Suprapubic skin (tissue), 4 donors: ENCODE measurements at regions not wholly inside any gene's neighbourhood (a gene's known extent, or its start where the extent isn't known, plus 50 kb on each side); places are given as distances from the start of the nearest gene placed in this dataset.

ENCODE experiments used
- CTCF ChIP-seq, 2 donors: fragments of 200-600 bp in 1 of 2; fragments of 450-650 bp in 1 of 2; sonication (generic) in 1 of 2; IDR thresholded peaks; one replicate each; pipeline ENCODE4 v1.5.1; 2016 to 2019; ENCODE audit warnings: antibody characterized with exemption in 2 of 2, mild to moderate bottlenecking in 1 of 2, moderate library complexity in 1 of 2
- EP300 ChIP-seq: sonication (generic); formaldehyde crosslinking; IDR thresholded peaks from one replicate; pipeline ENCODE4 v1.6.1; 2017; ENCODE audit warnings: antibody characterized with exemption
- POLR2A ChIP-seq, 2 donors: fragments of 450-650 bp; IDR thresholded peaks; one replicate each; pipeline ENCODE4 v1.6.1; 2017; ENCODE audit warnings: antibody characterized with exemption in 2 of 2, mild to moderate bottlenecking in 2 of 2, moderate library complexity in 2 of 2
- POLR2AphosphoS5 ChIP-seq, 3 donors: sonication (generic); formaldehyde crosslinking; IDR thresholded peaks; one replicate each; pipeline ENCODE4 v1.6.1; 2017; ENCODE audit warnings: antibody characterized with exemption in 3 of 3

- TF ChIP-seq CTCF (IDR thresholded peaks at IDR 0.05): no peak
- no peak for TF ChIP-seq POLR2A (IDR thresholded peaks at IDR 0.05)
- TF ChIP-seq EP300: no peak
- no peak for TF ChIP-seq POLR2AphosphoS5 (IDR thresholded peaks at IDR 0.05)
Observed at GRCh38 chr5:108623826-108624225, 123.9 kb upstream of the FER start.
